ENCODE measurements at regions not wholly inside any gene's neighbourhood (a gene's known extent, or its start where the extent isn't known, plus 50 kb on each side); places are given as distances from the start of the nearest gene placed in this dataset.

GRCh38 chr4:130812117-130812765, 1716.3 kb downstream of the C4orf33 start:
- DNase-seq (ENCODE audit: low spot score) = no peak
- in situ Hi-C loops (cut with MboI; ENCODE audit: low pct_unique_long_range_greater_than_20kb, low sequenced_read_pairs, unreplicated experiment) = no loop called here
- TF ChIP-seq CTCF (IDR thresholded peaks at IDR 0.05; ENCODE audit: extremely low read depth, insufficient read depth, missing control alignments) = no peak

- no peak for DNase-seq (ENCODE audit: low spot score)
- in situ Hi-C loops (cut with MboI; ENCODE audit: low pct_unique_long_range_greater_than_20kb, low sequenced_read_pairs, unreplicated experiment) = no loop called here
- TF ChIP-seq CTCF (IDR thresholded peaks at IDR 0.05; ENCODE audit: extremely low read depth, insufficient read depth, missing control alignments) = no peak
These were observed 1718.9 kb downstream of the C4orf33 start for GRCh38 chr4:130814896-130815295.

DNA sequence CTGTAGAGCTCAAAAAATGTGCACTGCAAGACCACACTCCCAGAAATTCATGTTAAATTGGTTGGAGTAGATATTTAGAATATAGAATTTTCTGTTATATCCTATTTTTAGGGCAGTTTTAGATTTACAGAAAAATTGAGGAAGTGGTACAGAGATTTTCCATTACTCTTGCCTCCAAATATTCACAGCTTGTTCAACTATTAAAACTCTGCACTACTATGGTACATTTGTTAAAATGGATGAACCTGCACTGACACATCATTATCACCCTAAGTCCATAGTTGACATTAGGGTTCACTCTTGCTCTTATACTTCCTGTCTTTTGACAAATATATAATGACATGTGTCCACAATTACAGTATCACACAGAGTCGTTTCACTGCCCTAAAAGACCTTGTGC, 1724.5 kb downstream of the C4orf33 start:
- DNase-seq (ENCODE audit: low spot score) = no peak
- TF ChIP-seq CTCF (IDR thresholded peaks at IDR 0.05; ENCODE audit: extremely low read depth, insufficient read depth, missing control alignments) = no peak
- in situ Hi-C loops (cut with MboI; ENCODE audit: low pct_unique_long_range_greater_than_20kb, low sequenced_read_pairs, unreplicated experiment) = no loop called here

GRCh38 chr4:130825284-130825683, 1729.3 kb downstream of the C4orf33 start:
- in situ Hi-C loops (cut with MboI; ENCODE audit: low pct_unique_long_range_greater_than_20kb, low sequenced_read_pairs, unreplicated experiment) = no loop called here
- DNase-seq (ENCODE audit: low spot score) = no peak
- TF ChIP-seq CTCF (IDR thresholded peaks at IDR 0.05; ENCODE audit: extremely low read depth, insufficient read depth, missing control alignments) = no peak

GRCh38 chr4:130850019-130850524, 1754.1 kb downstream of the C4orf33 start:
- in situ Hi-C loops (cut with MboI; ENCODE audit: low pct_unique_long_range_greater_than_20kb, low sequenced_read_pairs, unreplicated experiment) = no loop called here
- DNase-seq (ENCODE audit: low spot score) = no peak
- no peak for TF ChIP-seq CTCF (IDR thresholded peaks at IDR 0.05; ENCODE audit: extremely low read depth, insufficient read depth, missing control alignments)

DNA sequence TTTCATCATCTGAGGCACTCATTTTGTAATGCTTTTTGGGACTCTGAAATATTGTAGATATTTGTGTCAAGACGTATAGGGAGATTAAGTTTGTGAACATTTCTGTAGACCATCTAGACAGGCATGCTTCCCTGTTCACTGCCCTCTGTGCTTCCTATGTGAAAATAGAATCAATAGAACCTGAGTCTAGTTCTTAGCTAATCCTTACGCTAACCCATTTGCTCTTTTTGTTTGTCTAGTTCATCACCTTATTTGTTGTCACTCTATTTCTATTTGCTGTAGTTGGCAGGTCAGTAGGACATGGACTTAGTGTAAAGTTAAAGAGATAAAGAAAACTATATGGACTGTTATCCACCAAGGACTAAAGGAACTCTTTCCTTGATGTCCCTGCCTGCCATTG, 1755.2 kb downstream of the C4orf33 start:
- TF ChIP-seq CTCF (IDR thresholded peaks at IDR 0.05; ENCODE audit: extremely low read depth, insufficient read depth, missing control alignments) = no peak
- DNase-seq (ENCODE audit: low spot score) = no peak
- in situ Hi-C loops (cut with MboI; ENCODE audit: low pct_unique_long_range_greater_than_20kb, low sequenced_read_pairs, unreplicated experiment) = no loop called here

Measured in GM13977 (cell line).